Loucy (cell line): ENCODE measurements at regions not wholly inside any gene's neighbourhood (a gene's known extent, or its start where the extent isn't known, plus 50 kb on each side); places are given as distances from the start of the nearest gene placed in this dataset.

ENCODE experiments used
- H2AFZ ChIP-seq: fragments of 200-600 bp; sonication (generic); 2 replicates; pipeline ENCODE4 v1.6.0; 2016; ENCODE audit warnings: antibody characterized with exemption, mild to moderate bottlenecking, low read length, moderate library complexity
- H3F3A ChIP-seq: fragments of 200-600 bp; 2 replicates; pipeline ENCODE4 v1.6.0; 2016; ENCODE audit warnings: antibody characterized with exemption, low read depth, mild to moderate bottlenecking
- H3K27me3 ChIP-seq: fragments of 200-600 bp; sonication (generic); 2 replicates; pipeline ENCODE4 v1.6.1; 2014; ENCODE audit warnings: low read length, mild to moderate bottlenecking; ENCODE audit not compliant: insufficient read depth, poor library complexity, severe bottlenecking
- H3K36me3 ChIP-seq: fragments of 200-600 bp; sonication (generic); 2 replicates; pipeline ENCODE4 v1.6.1; 2016; ENCODE audit warnings: low read length; ENCODE audit not compliant: insufficient read depth
- H3K4me1 ChIP-seq: fragments of 200-600 bp; sonication (generic); 2 replicates; pipeline ENCODE4 v1.5.1; 2014; ENCODE audit warnings: low read length, mild to moderate bottlenecking; ENCODE audit not compliant: insufficient read depth, poor library complexity, severe bottlenecking
- H3K4me2 ChIP-seq: fragments of 200-600 bp; sonication (generic); 2 replicates; pipeline ENCODE4 v1.6.0; 2014; ENCODE audit warnings: antibody characterized with exemption, low read length, low read depth, mild to moderate bottlenecking; ENCODE audit not compliant: poor library complexity, severe bottlenecking
- H3K4me3 ChIP-seq: fragments of 200-600 bp; sonication (generic); 2 replicates; pipeline ENCODE4 v1.5.1; 2014; ENCODE audit warnings: low read length, mild to moderate bottlenecking, mixed read lengths; ENCODE audit not compliant: poor library complexity, severe bottlenecking
- H3K79me2 ChIP-seq: fragments of 200-600 bp; sonication (generic); 2 replicates; pipeline ENCODE4 v1.6.1; 2014; ENCODE audit warnings: low read length; ENCODE audit not compliant: insufficient read depth
- H3K9ac ChIP-seq: fragments of 200-600 bp; sonication (generic); 2 replicates; pipeline ENCODE4 v1.6.0; 2014; ENCODE audit warnings: mild to moderate bottlenecking, low read depth, low read length, moderate library complexity; ENCODE audit not compliant: poor library complexity, severe bottlenecking
- H3K9me2 ChIP-seq: fragments of 200-600 bp; sonication (generic); replicated peaks from 2 replicates; pipeline ENCODE4 v1.6.1; 2016; ENCODE audit warnings: low read depth, low read length, mixed read lengths
- H3K9me3 ChIP-seq: fragments of 200-600 bp; sonication (generic); 2 replicates; pipeline ENCODE4 v1.6.1; 2014; ENCODE audit warnings: mild to moderate bottlenecking, antibody characterized with exemption, low read length, low read depth; ENCODE audit not compliant: insufficient read depth
- H4K20me1 ChIP-seq: fragments of 200-600 bp; sonication (generic); 2 replicates; pipeline ENCODE4 v1.6.0; 2014; ENCODE audit warnings: antibody characterized with exemption, low read length, mild to moderate bottlenecking; ENCODE audit not compliant: insufficient read depth, poor library complexity, severe bottlenecking
- EZH2phosphoT487 ChIP-seq: fragments of 200-600 bp; IDR thresholded peaks from 2 replicates; pipeline ENCODE4 v1.6.1; 2018; ENCODE audit warnings: antibody characterized with exemption, mild to moderate bottlenecking, moderate library complexity, borderline replicate concordance
- TF ChIP-seq, protein P1 (sequence below): fragments of 200-600 bp; sonication (generic); conservative IDR thresholded peaks from 2 replicates; pipeline ENCODE4 v1.5.1; 2014; ENCODE audit warnings: mild to moderate bottlenecking, antibody characterized with exemption, low read length

DNA sequence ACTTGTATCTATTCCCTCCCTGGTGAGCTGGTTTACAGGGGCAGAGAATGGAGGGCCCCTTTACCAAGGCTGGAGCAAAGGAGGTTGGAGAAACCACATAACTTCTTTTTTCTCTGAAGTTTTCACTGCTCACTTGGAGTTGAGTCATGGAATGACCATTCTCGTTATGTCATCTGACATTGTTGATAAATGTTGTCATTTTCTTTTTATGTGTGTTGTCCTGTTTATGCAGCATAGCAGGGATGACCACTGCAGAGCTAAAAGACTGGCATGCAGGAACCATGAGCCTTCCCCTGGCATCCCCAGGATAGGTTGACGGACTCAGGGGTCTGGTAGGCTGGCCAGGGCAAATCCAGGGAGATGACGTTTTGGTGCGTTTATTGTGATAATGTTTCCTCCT, 256.8 kb upstream of the DDHD1 start:
- no peaks in the 10 kb centered on the region for H4K20me1 ChIP-seq
- H3K4me1 ChIP-seq = no peaks in the 10 kb centered on the region
- no peak overlapping the region for H3K4me2 ChIP-seq
- TF ChIP-seq EZH2phosphoT487 = no peak
- TF ChIP-seq, protein P1, sequence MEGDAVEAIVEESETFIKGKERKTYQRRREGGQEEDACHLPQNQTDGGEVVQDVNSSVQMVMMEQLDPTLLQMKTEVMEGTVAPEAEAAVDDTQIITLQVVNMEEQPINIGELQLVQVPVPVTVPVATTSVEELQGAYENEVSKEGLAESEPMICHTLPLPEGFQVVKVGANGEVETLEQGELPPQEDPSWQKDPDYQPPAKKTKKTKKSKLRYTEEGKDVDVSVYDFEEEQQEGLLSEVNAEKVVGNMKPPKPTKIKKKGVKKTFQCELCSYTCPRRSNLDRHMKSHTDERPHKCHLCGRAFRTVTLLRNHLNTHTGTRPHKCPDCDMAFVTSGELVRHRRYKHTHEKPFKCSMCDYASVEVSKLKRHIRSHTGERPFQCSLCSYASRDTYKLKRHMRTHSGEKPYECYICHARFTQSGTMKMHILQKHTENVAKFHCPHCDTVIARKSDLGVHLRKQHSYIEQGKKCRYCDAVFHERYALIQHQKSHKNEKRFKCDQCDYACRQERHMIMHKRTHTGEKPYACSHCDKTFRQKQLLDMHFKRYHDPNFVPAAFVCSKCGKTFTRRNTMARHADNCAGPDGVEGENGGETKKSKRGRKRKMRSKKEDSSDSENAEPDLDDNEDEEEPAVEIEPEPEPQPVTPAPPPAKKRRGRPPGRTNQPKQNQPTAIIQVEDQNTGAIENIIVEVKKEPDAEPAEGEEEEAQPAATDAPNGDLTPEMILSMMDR = no peak
- no peaks in the 10 kb centered on the region for H3K36me3 ChIP-seq
- H2AFZ ChIP-seq = no peak overlapping the region
- no peak overlapping the region for H3K9ac ChIP-seq
- no peak overlapping the region for H3K4me3 ChIP-seq
- H3K9me3 ChIP-seq = no peaks in the 10 kb centered on the region
- no peaks in the 10 kb centered on the region for H3F3A ChIP-seq
- no peaks in the 10 kb centered on the region for H3K27me3 ChIP-seq
- H3K9me2 ChIP-seq = no peaks in the 10 kb centered on the region
- H3K79me2 ChIP-seq = no peaks in the 10 kb centered on the region

DNA sequence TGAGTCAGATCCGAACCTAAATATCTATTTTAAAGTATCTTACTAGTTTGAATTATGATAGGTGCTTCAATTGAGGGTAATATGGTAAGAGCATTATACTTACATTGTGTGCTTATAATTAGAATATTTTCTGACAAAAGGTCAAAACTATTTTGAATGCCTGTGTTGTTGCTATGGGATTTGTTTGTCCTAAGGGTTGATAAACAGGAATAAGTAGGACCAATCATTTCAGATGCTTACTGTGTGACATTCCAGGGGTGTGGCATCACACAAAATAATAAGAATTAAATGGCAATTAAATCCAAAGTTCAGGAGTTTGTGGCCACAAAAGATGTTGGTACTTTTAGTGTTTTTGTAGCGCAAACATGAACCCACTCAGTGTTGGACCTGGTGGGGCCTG, 256.2 kb upstream of the DDHD1 start:
- Histone ChIP-seq H3K4me1 (no peaks in the 10 kb centered on the region), H4K20me1 (no peaks in the 10 kb centered on the region), H3K4me2 (no peak overlapping the region), H3K9ac (no peak overlapping the region), H3K4me3 (no peak overlapping the region), H2AFZ (no peak overlapping the region), H3K36me3 (no peaks in the 10 kb centered on the region), H3F3A (no peaks in the 10 kb centered on the region), H3K27me3 (no peaks in the 10 kb centered on the region), H3K9me2 (no peaks in the 10 kb centered on the region), H3K9me3 (no peaks in the 10 kb centered on the region), H3K79me2 (no peaks in the 10 kb centered on the region)
- TF ChIP-seq, protein P1 = no peak
- no peak for TF ChIP-seq EZH2phosphoT487

DNA sequence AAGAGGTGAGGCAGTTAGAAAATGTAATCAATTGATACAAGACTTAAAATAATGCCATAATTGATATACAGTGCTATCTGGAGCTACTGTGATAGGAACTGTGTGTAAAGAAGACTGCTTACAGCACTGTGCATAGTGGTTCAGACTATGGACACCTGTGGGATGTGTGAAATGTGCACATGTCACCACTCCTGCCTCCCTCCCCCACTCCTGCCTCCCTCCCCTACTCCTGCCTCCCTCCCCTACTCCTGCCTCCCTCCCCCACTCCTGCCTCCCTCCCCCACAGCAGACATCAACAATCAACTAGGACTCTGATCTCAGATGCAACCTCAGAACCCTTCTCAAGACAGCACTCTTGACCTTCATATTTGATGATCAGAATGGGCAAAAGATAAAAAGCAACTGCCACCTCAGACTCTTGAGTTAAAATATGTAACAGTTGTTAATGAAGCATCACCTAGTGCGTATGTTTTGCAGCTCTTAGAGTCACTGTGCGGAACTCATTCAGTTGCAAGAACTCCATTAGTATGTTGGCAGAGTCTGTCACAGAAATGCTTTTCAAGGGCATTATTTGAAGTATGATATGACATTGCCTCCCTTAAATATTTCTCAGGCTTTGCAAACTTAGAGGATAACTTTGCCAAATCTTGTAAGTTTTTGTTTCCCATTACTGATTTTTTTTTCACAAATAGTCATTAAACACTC, 255.2 kb upstream of the DDHD1 start:
- no peak overlapping the region for H3K9ac ChIP-seq
- no peaks in the 10 kb centered on the region for H3K27me3 ChIP-seq
- no peaks in the 10 kb centered on the region for H3K79me2 ChIP-seq
- H3K4me3 ChIP-seq = no peak overlapping the region
- no peaks in the 10 kb centered on the region for H3K36me3 ChIP-seq
- H3K4me1 ChIP-seq = no peaks in the 10 kb centered on the region
- no peak overlapping the region for H2AFZ ChIP-seq
- H4K20me1 ChIP-seq = no peaks in the 10 kb centered on the region
- no peaks in the 10 kb centered on the region for H3F3A ChIP-seq
- TF ChIP-seq, protein P1 = no peak
- TF ChIP-seq EZH2phosphoT487 = no peak
- no peaks in the 10 kb centered on the region for H3K9me3 ChIP-seq
- no peak overlapping the region for H3K4me2 ChIP-seq
- no peaks in the 10 kb centered on the region for H3K9me2 ChIP-seq
